ENCODE measurements at regions not wholly inside any gene's neighbourhood (a gene's known extent, or its start where the extent isn't known, plus 50 kb on each side); places are given as distances from the start of the nearest gene placed in this dataset.
A peak's percentile ranks its signal among the peaks of the same experiment; 100 is the strongest.
"Not testable (repeated sequence)": the region's sequence is repeated elsewhere in the genome, so short reads cannot be mapped to it uniquely, and the experiment has no call there.

GRCh38 chr20:26214991-26215390 is 518.3 kb upstream of the ZNF337 start:
- DNase-seq, result no peak

GRCh38 chr20:26209171-26209941 is 512.7 kb upstream of the ZNF337 start:
- no peak for DNase-seq

GRCh38 chr20:26208296-26209091 is 511.8 kb upstream of the ZNF337 start:
- DNase-seq, result no peak

- not testable (repeated sequence) for DNase-seq
Observed at GRCh38 chr20:26207967-26208295, 511.3 kb upstream of the ZNF337 start.

GRCh38 chr20:26207237-26207966 is 510.7 kb upstream of the ZNF337 start:
- DNase-seq, result no peak

GRCh38 chr20:26205350-26205749 is 508.7 kb upstream of the ZNF337 start:
- no peak for DNase-seq

GRCh38 chr20:26201026-26201425 is 504.4 kb upstream of the ZNF337 start:
- not testable (repeated sequence) for DNase-seq

- not testable (repeated sequence) for DNase-seq
Observed at GRCh38 chr20:26187329-26187728, 490.7 kb upstream of the ZNF337 start.

- DNase-seq, result not testable (repeated sequence)
Observed at GRCh38 chr20:26183720-26184119, 487.1 kb upstream of the ZNF337 start.

GRCh38 chr20:26181364-26181763 is 484.7 kb upstream of the ZNF337 start:
- DNase-seq, result not testable (repeated sequence)

GRCh38 chr20:26171875-26172274 is 475.2 kb upstream of the ZNF337 start:
- DNase-seq, result not testable (repeated sequence)

- no peak for DNase-seq
Observed at GRCh38 chr20:26169506-26169905, 472.9 kb upstream of the ZNF337 start.

GRCh38 chr20:26167499-26167898 is 470.8 kb upstream of the ZNF337 start:
- no peak for DNase-seq

- peak in 1 of 2 experiments; percentile 66 for DNase-seq
Observed at GRCh38 chr20:26163890-26164289, 467.2 kb upstream of the ZNF337 start.

GRCh38 chr20:26163151-26163550 is 466.5 kb upstream of the ZNF337 start:
- not testable (repeated sequence) for DNase-seq

- not testable (repeated sequence) for DNase-seq
Observed at GRCh38 chr20:26161741-26162140, 465.1 kb upstream of the ZNF337 start.

- not testable (repeated sequence) for DNase-seq
Observed at GRCh38 chr20:26160916-26161315, 464.3 kb upstream of the ZNF337 start.

GRCh38 chr20:26154224-26154623 is 457.6 kb upstream of the ZNF337 start:
- DNase-seq, result no peak

GRCh38 chr20:26135325-26136110 is 438.9 kb upstream of the ZNF337 start:
- DNase-seq, result no peak

- no peak for DNase-seq
Observed at GRCh38 chr20:26134606-26135005, 438.0 kb upstream of the ZNF337 start.

GRCh38 chr20:26133794-26134193 is 437.1 kb upstream of the ZNF337 start:
- not testable (repeated sequence) for DNase-seq

- not testable (repeated sequence) for DNase-seq
Observed at GRCh38 chr20:26120920-26121319, 424.3 kb upstream of the ZNF337 start.

GRCh38 chr20:26094498-26094897 is 397.8 kb upstream of the ZNF337 start:
- DNase-seq, result not testable (repeated sequence)
